NCI-H69 (cell line): ENCODE measurements at regions not wholly inside any gene's neighbourhood (a gene's known extent, or its start where the extent isn't known, plus 50 kb on each side); places are given as distances from the start of the nearest gene placed in this dataset.
A peak's percentile ranks its signal among the peaks of the same experiment; 100 is the strongest.
"Not testable (repeated sequence)": the region's sequence is repeated elsewhere in the genome, so short reads cannot be mapped to it uniquely, and the experiment has no call there.

Source experiments
- DNase-seq: peaks from one replicate; lab custom pipeline; 2025; lab: John Stamatoyannopoulos, UW

- DNase-seq = peak; percentile 65
These were observed 103.0 kb upstream of the PLXNA2 start for GRCh38 chr1:208347191-208347590.

GRCh38 chr1:208349694-208350330, 105.6 kb upstream of the PLXNA2 start:
- peak; percentile 91 for DNase-seq

GRCh38 chr1:208350815-208351214, 106.6 kb upstream of the PLXNA2 start:
- no peak for DNase-seq

GRCh38 chr1:208351838-208352237, 107.7 kb upstream of the PLXNA2 start:
- no peak for DNase-seq

- not testable (repeated sequence) for DNase-seq
These were observed 109.6 kb upstream of the PLXNA2 start for GRCh38 chr1:208353797-208354196.

- no peak for DNase-seq
These were observed 113.7 kb upstream of the PLXNA2 start for GRCh38 chr1:208357644-208358507.

GRCh38 chr1:208358651-208359050, 114.5 kb upstream of the PLXNA2 start:
- no peak for DNase-seq

GRCh38 chr1:208362011-208362410, 117.8 kb upstream of the PLXNA2 start:
- DNase-seq = no peak

- DNase-seq = no peak
These were observed 122.4 kb upstream of the PLXNA2 start for GRCh38 chr1:208366559-208366958.

- DNase-seq = no peak
These were observed 124.9 kb upstream of the PLXNA2 start for GRCh38 chr1:208369045-208369444.

GRCh38 chr1:208369658-208370057, 125.5 kb upstream of the PLXNA2 start:
- peak; percentile 20 for DNase-seq

- DNase-seq = no peak
These were observed 130.3 kb upstream of the PLXNA2 start for GRCh38 chr1:208374391-208374941.

- DNase-seq = no peak
These were observed 137.3 kb upstream of the PLXNA2 start for GRCh38 chr1:208381481-208381880.

- peak; percentile 97 for DNase-seq
These were observed 144.0 kb upstream of the PLXNA2 start for GRCh38 chr1:208387908-208388811.

- DNase-seq = no peak
These were observed 149.2 kb upstream of the PLXNA2 start for GRCh38 chr1:208393416-208393815.

- no peak for DNase-seq
These were observed 149.6 kb upstream of the PLXNA2 start for GRCh38 chr1:208393826-208394225.

GRCh38 chr1:208397286-208397685, 153.1 kb upstream of the PLXNA2 start:
- DNase-seq = no peak

- no peak for DNase-seq
These were observed 160.8 kb upstream of the PLXNA2 start for GRCh38 chr1:208405014-208405413.

- no peak for DNase-seq
These were observed 165.0 kb upstream of the PLXNA2 start for GRCh38 chr1:208409176-208409575.

GRCh38 chr1:208410409-208410808, 166.2 kb upstream of the PLXNA2 start:
- DNase-seq = no peak

GRCh38 chr1:208413006-208413405, 168.8 kb upstream of the PLXNA2 start:
- DNase-seq = no peak

GRCh38 chr1:208418667-208419066, 174.5 kb upstream of the PLXNA2 start:
- DNase-seq = no peak
